ENCODE measurements at regions not wholly inside any gene's neighbourhood (a gene's known extent, or its start where the extent isn't known, plus 50 kb on each side); places are given as distances from the start of the nearest gene placed in this dataset.

- no peak for TF ChIP-seq SIN3A (IDR thresholded peaks at IDR 0.05; ENCODE audit: borderline replicate concordance, insufficient read depth, low read length)
- TF ChIP-seq FOXP2 (optimal IDR thresholded peaks at IDR 0.05; ENCODE audit: borderline replicate concordance, extremely low read depth, extremely low read length, insufficient read depth), result no peak
- TF ChIP-seq POLR2AphosphoS5 (IDR thresholded peaks at IDR 0.05; ENCODE audit: low read depth, low read length), result no peak
- TF ChIP-seq REST (IDR thresholded peaks at IDR 0.05; ENCODE audit: insufficient read depth in 1 of 2, low read depth in 2 of 2, low read length in 2 of 2), result no peak
- TF ChIP-seq TAF1 (IDR thresholded peaks at IDR 0.05; ENCODE audit: borderline replicate concordance, insufficient read depth, low read length), result no peak
Measured at GRCh38 chr6:81401970-81402690, 350.4 kb downstream of the TENT5A start.

- TF ChIP-seq FOXP2 (optimal IDR thresholded peaks at IDR 0.05; ENCODE audit: borderline replicate concordance, extremely low read depth, extremely low read length, insufficient read depth) (no peak), SIN3A (IDR thresholded peaks at IDR 0.05; ENCODE audit: borderline replicate concordance, insufficient read depth, low read length) (no peak), TAF1 (IDR thresholded peaks at IDR 0.05; ENCODE audit: borderline replicate concordance, insufficient read depth, low read length) (no peak), POLR2AphosphoS5 (IDR thresholded peaks at IDR 0.05; ENCODE audit: low read depth, low read length) (no peak), REST (IDR thresholded peaks at IDR 0.05; ENCODE audit: insufficient read depth in 1 of 2, low read depth in 2 of 2, low read length in 2 of 2) (no peak)
Measured at GRCh38 chr6:81396916-81397315, 355.6 kb downstream of the TENT5A start.

GRCh38 chr6:81387163-81387562, 365.3 kb downstream of the TENT5A start:
- TF ChIP-seq FOXP2 (optimal IDR thresholded peaks at IDR 0.05; ENCODE audit: borderline replicate concordance, extremely low read depth, extremely low read length, insufficient read depth) (no peak), TAF1 (IDR thresholded peaks at IDR 0.05; ENCODE audit: borderline replicate concordance, insufficient read depth, low read length) (no peak), POLR2AphosphoS5 (IDR thresholded peaks at IDR 0.05; ENCODE audit: low read depth, low read length) (no peak), REST (IDR thresholded peaks at IDR 0.05; ENCODE audit: insufficient read depth in 1 of 2, low read depth in 2 of 2, low read length in 2 of 2) (no peak), SIN3A (IDR thresholded peaks at IDR 0.05; ENCODE audit: borderline replicate concordance, insufficient read depth, low read length) (no peak)

- TF ChIP-seq SIN3A (IDR thresholded peaks at IDR 0.05; ENCODE audit: borderline replicate concordance, insufficient read depth, low read length) (no peak), TAF1 (IDR thresholded peaks at IDR 0.05; ENCODE audit: borderline replicate concordance, insufficient read depth, low read length) (no peak), POLR2AphosphoS5 (IDR thresholded peaks at IDR 0.05; ENCODE audit: low read depth, low read length) (no peak)
Measured at GRCh38 chr6:81384921-81385320, 367.6 kb downstream of the TENT5A start.

GRCh38 chr6:81383472-81383871, 369.0 kb downstream of the TENT5A start:
- TF ChIP-seq REST (IDR thresholded peaks at IDR 0.05; ENCODE audit: insufficient read depth in 1 of 2, low read depth in 2 of 2, low read length in 2 of 2), result no peak
- no peak for TF ChIP-seq SIN3A (IDR thresholded peaks at IDR 0.05; ENCODE audit: borderline replicate concordance, insufficient read depth, low read length)
- no peak for TF ChIP-seq FOXP2 (optimal IDR thresholded peaks at IDR 0.05; ENCODE audit: borderline replicate concordance, extremely low read depth, extremely low read length, insufficient read depth)
- TF ChIP-seq POLR2AphosphoS5 (IDR thresholded peaks at IDR 0.05; ENCODE audit: low read depth, low read length), result no peak
- TF ChIP-seq TAF1 (IDR thresholded peaks at IDR 0.05; ENCODE audit: borderline replicate concordance, insufficient read depth, low read length), result no peak

All from PFSK-1 (cell line).